Mesendoderm (in vitro differentiated cells): ENCODE measurements at regions not wholly inside any gene's neighbourhood (a gene's known extent, or its start where the extent isn't known, plus 50 kb on each side); places are given as distances from the start of the nearest gene placed in this dataset.
A peak's percentile ranks its signal among the peaks of the same experiment; 100 is the strongest.
"Not testable (repeated sequence)": the region's sequence is repeated elsewhere in the genome, so short reads cannot be mapped to it uniquely, and the experiment has no call there.

ENCODE experiments used
- DNase-seq: peaks from one replicate; pipeline ENCODE4 v3.0.0; 2013
- H2AK5ac ChIP-seq: 2 replicates; pipeline ENCODE4 v1.6.1; 2013; ENCODE audit warnings: low read length, inconsistent platforms
- H2BK120ac ChIP-seq: 2 replicates; pipeline ENCODE4 v1.6.1; 2013; ENCODE audit warnings: low read depth, mild to moderate bottlenecking, low read length, moderate library complexity, mixed read lengths
- H2BK15ac ChIP-seq: replicated peaks from 2 replicates; pipeline ENCODE4 v1.6.1; 2013; ENCODE audit warnings: low read depth, mild to moderate bottlenecking, moderate library complexity
- H2BK5ac ChIP-seq: 2 replicates; pipeline ENCODE4 v1.6.1; 2013; ENCODE audit warnings: low read length, inconsistent platforms
- H3K18ac ChIP-seq: 2 replicates; pipeline ENCODE4 v1.6.1; 2013; ENCODE audit warnings: mild to moderate bottlenecking, low read length, mixed read lengths
- H3K23ac ChIP-seq: one replicate; pipeline ENCODE4 v1.6.1; 2013; ENCODE audit warnings: low read length
- H3K27ac ChIP-seq: 2 replicates; pipeline ENCODE4 v1.5.1; 2013; ENCODE audit warnings: low read depth, mild to moderate bottlenecking, inconsistent platforms, low read length, moderate library complexity
- H3K27me3 ChIP-seq: 2 replicates; pipeline ENCODE4 v1.6.1; 2013; ENCODE audit warnings: low read length, control low read depth, mild to moderate bottlenecking, inconsistent platforms; ENCODE audit not compliant: insufficient read depth, poor library complexity
- H3K36me3 ChIP-seq: 2 replicates; pipeline ENCODE4 v1.6.1; 2013; ENCODE audit warnings: low read length, inconsistent platforms; ENCODE audit not compliant: control insufficient read depth, insufficient read depth
- H3K4ac ChIP-seq: one replicate; pipeline ENCODE4 v1.6.1; 2013; ENCODE audit warnings: low read depth, mild to moderate bottlenecking, low read length, moderate library complexity
- H3K4me1 ChIP-seq: 2 replicates; pipeline ENCODE4 v1.6.1; 2013; ENCODE audit warnings: low read depth, low read length, inconsistent platforms; ENCODE audit not compliant: control insufficient read depth
- H3K4me2 ChIP-seq: 2 replicates; pipeline ENCODE4 v1.6.1; 2013; ENCODE audit warnings: low read length
- H3K4me3 ChIP-seq: 2 replicates; pipeline ENCODE4 v1.5.1; 2013; ENCODE audit warnings: mild to moderate bottlenecking, low read length
- H3K56ac ChIP-seq: one replicate; pipeline ENCODE4 v1.6.1; 2013; ENCODE audit warnings: low read length
- H3K79me1 ChIP-seq: 2 replicates; pipeline ENCODE4 v1.6.1; 2013; ENCODE audit warnings: low read length, inconsistent platforms
- H3K79me2 ChIP-seq: 2 replicates; pipeline ENCODE4 v1.6.1; 2013; ENCODE audit warnings: mild to moderate bottlenecking, low read length; ENCODE audit not compliant: control insufficient read depth, insufficient read depth
- H3K9ac ChIP-seq: 2 replicates; pipeline ENCODE4 v1.6.1; 2013; ENCODE audit warnings: low read length, inconsistent platforms
- H4K5ac ChIP-seq: one replicate; pipeline ENCODE4 v1.6.1; 2013; ENCODE audit warnings: low read length
- H4K8ac ChIP-seq: one replicate; pipeline ENCODE4 v1.6.1; 2013; ENCODE audit warnings: low read depth, mild to moderate bottlenecking, control low read depth, low read length, moderate library complexity
- whole genome bisulfite sequencing: extraction: QIAGEN DNeasy Blood & Tissue Kit; methylation state at CpG from one replicate; pipeline ENCODE4 v1.1.7; 2013; ENCODE audit warnings: low lambda C conversion rate, missing lambda C conversion rate; ENCODE audit not compliant: insufficient coverage; ENCODE audit errors: extremely low coverage; 5-methylcytosine and 5-hydroxymethylcytosine counted together

DNA sequence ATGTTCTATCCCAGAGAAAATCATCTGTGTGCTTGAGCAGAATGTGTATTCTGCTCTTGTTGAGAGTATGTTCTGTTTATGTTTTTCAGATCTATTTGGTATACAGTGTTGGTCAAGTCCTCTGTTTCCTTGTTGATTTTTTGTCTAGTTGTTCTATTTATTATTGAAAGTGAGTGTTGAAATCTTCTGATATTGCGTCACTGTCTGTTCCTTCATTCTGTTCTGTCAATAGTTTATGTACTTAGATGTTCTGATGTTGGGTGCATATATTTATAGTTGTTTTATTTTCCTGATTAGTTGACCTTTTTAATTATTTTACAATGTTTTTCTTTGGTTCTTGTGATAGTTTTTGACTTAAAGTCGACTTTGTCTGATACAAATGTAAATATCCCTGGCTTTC is 458.7 kb upstream of the HSF2 start:
- no peak overlapping the region for H3K27ac ChIP-seq
- H3K4me3 ChIP-seq, result no peak overlapping the region
- H3K9ac ChIP-seq, result no peak overlapping the region
- no peaks in the 10 kb centered on the region for H3K79me1 ChIP-seq
- no peak overlapping the region for H3K56ac ChIP-seq
- no peak overlapping the region for H3K4me2 ChIP-seq
- H4K8ac ChIP-seq, result no peak overlapping the region
- H2BK120ac ChIP-seq, result no peak overlapping the region
- H3K4me1 ChIP-seq, result no peaks in the 10 kb centered on the region
- H3K36me3 ChIP-seq, result no peaks in the 10 kb centered on the region
- no peak for DNase-seq
- H4K5ac ChIP-seq, result no peak overlapping the region
- H2BK15ac ChIP-seq, result no peak overlapping the region
- WGBS, result no CpG with 5 or more reads among the region's 2 CpGs
- no peaks in the 10 kb centered on the region for H3K79me2 ChIP-seq
- H3K27me3 ChIP-seq, result no peaks in the 10 kb centered on the region
- H3K23ac ChIP-seq, result no peak overlapping the region
- H2AK5ac ChIP-seq, result no peak overlapping the region
- H3K18ac ChIP-seq, result no peak overlapping the region
- H3K4ac ChIP-seq, result no peak overlapping the region
- no peak overlapping the region for H2BK5ac ChIP-seq

DNA sequence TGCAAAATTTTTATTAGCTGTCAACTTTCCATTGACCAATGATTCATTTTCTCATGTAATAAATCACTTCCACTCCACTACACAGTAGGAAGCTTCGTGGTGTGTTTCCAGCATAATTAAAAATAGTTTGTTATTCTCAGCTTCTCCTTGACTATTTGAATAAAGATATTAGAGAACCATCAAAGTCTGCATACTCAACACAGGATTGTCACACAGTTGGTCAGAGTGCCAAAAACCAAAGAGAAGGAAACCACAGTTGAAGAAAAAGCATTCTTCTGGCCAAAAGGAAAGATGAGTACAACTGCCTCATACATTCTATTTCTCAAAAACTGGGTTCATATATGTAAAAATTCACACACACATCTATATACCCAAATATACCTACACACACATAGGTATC is 455.1 kb upstream of the HSF2 start:
- Histone ChIP-seq H3K18ac (no peak overlapping the region), H3K36me3 (no peaks in the 10 kb centered on the region), H2AK5ac (no peak overlapping the region), H3K27me3 (no peaks in the 10 kb centered on the region), H3K79me2 (no peaks in the 10 kb centered on the region), H3K4me1 (no peaks in the 10 kb centered on the region), H3K56ac (no peak overlapping the region), H3K9ac (no peak overlapping the region), H3K4me3 (no peak overlapping the region), H4K5ac (no peak overlapping the region), H3K4me2 (no peak overlapping the region), H2BK5ac (no peak overlapping the region), H4K8ac (no peak overlapping the region), H3K4ac (no peak overlapping the region), H3K79me1 (no peaks in the 10 kb centered on the region), H3K27ac (no peak overlapping the region), H3K23ac (no peak overlapping the region), H2BK120ac (no peak overlapping the region), H2BK15ac (no peak overlapping the region)
- no CpG with 5 or more reads among the region's 1 CpG for WGBS
- DNase-seq, result no peak

DNA sequence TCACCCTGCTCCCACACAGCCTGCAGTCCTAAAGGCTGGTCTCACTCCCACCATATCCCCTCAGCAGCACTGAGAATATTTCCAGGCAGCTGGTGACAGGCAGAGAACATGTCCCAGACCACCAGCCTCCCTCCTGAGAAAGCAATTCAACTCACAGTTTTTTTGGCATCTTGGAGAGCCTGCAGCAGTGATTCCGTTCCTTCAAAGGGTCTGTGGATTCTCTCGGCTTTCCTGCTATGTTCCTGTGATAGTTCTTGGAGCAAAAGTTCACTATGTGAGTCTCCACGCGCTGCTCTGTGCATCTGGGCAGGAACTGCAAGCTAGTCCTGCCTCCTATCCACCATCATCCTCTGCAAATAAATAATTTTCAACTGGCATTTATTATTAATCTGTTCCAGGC is 448.3 kb upstream of the HSF2 start:
- no CpG with 5 or more reads among the region's 4 CpGs for WGBS
- Histone ChIP-seq H3K36me3 (no peaks in the 10 kb centered on the region), H3K18ac (no peak overlapping the region), H3K27me3 (no peaks in the 10 kb centered on the region), H3K27ac (no peak overlapping the region), H3K4me2 (no peak overlapping the region), H3K4ac (no peak overlapping the region), H3K23ac (no peak overlapping the region), H4K5ac (no peak overlapping the region), H3K79me2 (no peaks in the 10 kb centered on the region), H2BK15ac (peak overlapping the region; percentile 5), H3K79me1 (no peaks in the 10 kb centered on the region), H2BK120ac (no peak overlapping the region), H2BK5ac (no peak overlapping the region), H4K8ac (no peak overlapping the region), H3K4me1 (no peaks in the 10 kb centered on the region), H2AK5ac (no peak overlapping the region), H3K4me3 (no peak overlapping the region), H3K9ac (no peak overlapping the region), H3K56ac (no peak overlapping the region)
- no peak for DNase-seq

DNA sequence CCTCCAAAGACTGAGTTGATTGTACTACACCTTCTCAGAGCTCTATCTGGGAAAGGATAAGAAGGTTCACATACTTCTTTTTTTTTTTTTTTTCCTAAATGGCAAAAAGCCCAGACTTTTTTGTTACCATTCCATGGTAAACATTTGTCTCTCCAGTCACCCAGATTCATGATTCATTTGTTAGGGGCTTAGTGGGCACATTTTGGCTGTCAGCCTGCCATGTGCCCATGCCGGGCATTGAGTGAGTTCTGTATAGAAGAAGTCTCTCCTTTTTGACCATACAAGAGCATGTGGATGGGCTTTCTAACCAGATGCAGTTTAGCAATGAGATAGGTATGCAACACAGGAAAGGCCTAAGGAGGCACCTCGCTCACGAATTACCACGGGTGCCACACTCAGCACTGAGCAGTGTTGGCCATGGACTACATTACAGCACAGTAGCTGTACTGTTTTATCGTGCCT is 447.5 kb upstream of the HSF2 start:
- Histone ChIP-seq H3K18ac (no peak overlapping the region), H3K4me1 (no peaks in the 10 kb centered on the region), H3K36me3 (no peaks in the 10 kb centered on the region), H3K9ac (no peak overlapping the region), H3K27ac (no peak overlapping the region), H3K4me3 (no peak overlapping the region), H3K27me3 (no peaks in the 10 kb centered on the region), H4K8ac (no peak overlapping the region), H2AK5ac (no peak overlapping the region), H2BK15ac (no peak overlapping the region), H2BK5ac (no peak overlapping the region), H3K56ac (peak overlapping the region; percentile 6), H3K79me2 (no peaks in the 10 kb centered on the region), H4K5ac (no peak overlapping the region), H3K79me1 (no peaks in the 10 kb centered on the region), H2BK120ac (no peak overlapping the region), H3K23ac (no peak overlapping the region), H3K4me2 (no peak overlapping the region), H3K4ac (no peak overlapping the region)
- WGBS, result no CpG with 5 or more reads among the region's 5 CpGs
- DNase-seq, result no peak

DNA sequence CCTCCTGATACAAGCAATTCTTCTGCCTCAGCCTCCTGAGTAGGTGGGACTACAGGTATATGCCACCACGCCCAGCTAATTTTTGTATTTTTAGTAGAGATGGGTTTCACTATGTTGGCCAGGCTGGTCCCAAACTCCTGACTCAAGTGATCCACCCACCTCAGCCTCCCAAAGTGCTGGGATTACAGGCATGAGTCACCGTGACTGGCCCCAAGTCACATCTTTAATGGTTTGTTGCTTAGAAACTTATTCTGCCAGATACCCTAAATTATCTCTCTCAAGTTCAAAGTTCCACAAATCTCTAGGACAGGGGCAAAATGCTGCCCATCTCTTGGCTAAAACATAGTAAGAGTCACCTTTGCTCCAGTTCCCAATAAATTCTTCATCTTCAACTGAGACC is 444.1 kb upstream of the HSF2 start:
- not testable (repeated sequence) for H2AK5ac ChIP-seq, H2BK120ac ChIP-seq, H3K4me2 ChIP-seq, H4K5ac ChIP-seq, H2BK5ac ChIP-seq, H3K18ac ChIP-seq, H3K56ac ChIP-seq, H3K4me3 ChIP-seq, H3K23ac ChIP-seq, H3K79me1 ChIP-seq, H3K27me3 ChIP-seq, H2BK15ac ChIP-seq, H3K4me1 ChIP-seq, H4K8ac ChIP-seq, H3K9ac ChIP-seq, H3K27ac ChIP-seq, H3K79me2 ChIP-seq, DNase-seq, H3K4ac ChIP-seq, H3K36me3 ChIP-seq
- WGBS, result no CpG with 5 or more reads among the region's 2 CpGs

DNA sequence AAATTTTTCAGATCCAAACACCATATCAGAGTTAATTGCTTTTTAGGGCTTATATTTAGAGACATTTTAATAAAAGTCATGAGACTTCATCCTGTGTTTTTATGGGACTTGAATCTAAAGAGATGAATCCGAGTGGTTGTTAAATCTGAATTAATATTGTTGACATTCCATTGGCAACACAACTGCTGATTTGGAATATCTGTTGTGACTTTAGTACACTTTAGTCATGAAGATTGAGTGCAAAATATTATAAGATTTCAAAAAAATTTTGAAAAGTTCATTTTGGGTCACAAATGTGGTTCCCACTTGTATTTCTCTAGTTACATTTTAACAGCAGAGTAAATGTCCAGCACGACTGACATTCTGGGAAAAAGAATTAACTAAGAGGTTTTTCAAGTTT is 442.7 kb upstream of the HSF2 start:
- Histone ChIP-seq H3K79me1 (no peaks in the 10 kb centered on the region), H3K9ac (no peak overlapping the region), H3K56ac (no peak overlapping the region), H3K18ac (no peak overlapping the region), H3K4ac (no peak overlapping the region), H2BK120ac (no peak overlapping the region), H2BK15ac (no peak overlapping the region), H4K8ac (no peak overlapping the region), H3K23ac (no peak overlapping the region), H3K27ac (no peak overlapping the region), H3K4me3 (no peak overlapping the region), H3K4me1 (peaks cover 3% of the 10 kb centered on the region), H3K79me2 (no peaks in the 10 kb centered on the region), H2AK5ac (no peak overlapping the region), H2BK5ac (no peak overlapping the region), H3K36me3 (no peaks in the 10 kb centered on the region), H3K4me2 (no peak overlapping the region), H4K5ac (no peak overlapping the region), H3K27me3 (no peaks in the 10 kb centered on the region)
- no CpG with 5 or more reads among the region's 2 CpGs for WGBS
- DNase-seq, result no peak
